Caco-2 (cell line): ENCODE measurements at regions not wholly inside any gene's neighbourhood (a gene's known extent, or its start where the extent isn't known, plus 50 kb on each side); places are given as distances from the start of the nearest gene placed in this dataset.

ENCODE experiments used
- BruUV-seq: library from RNA; stranded (reverse); fragments of 400-500 nt; replicated peaks from 2 replicates; lab custom pipeline; 2021; lab: Mats Ljungman, UMichigan
- CTCF ChIA-PET: fragments of 300-600 bp; sonication (Branson Sonifier 250); formaldehyde crosslinking; loops from one replicate; lab custom pipeline; 2022; ENCODE audit warnings: antibody characterized with exemption; lab: Charles Lee
- POLR2A ChIA-PET: fragments of 300-600 bp; sonication (Branson Sonifier 250); formaldehyde crosslinking; loops from one replicate; lab custom pipeline; 2022; ENCODE audit warnings: antibody characterized with exemption; lab: Charles Lee
- DNase-seq, 2 experiments: peaks; one replicate each; pipeline versions ENCODE4 v3.0.0 to v3.0.0-alpha.2; 2020 to 2022
- H3K27me3 ChIP-seq: replicated peaks from 2 replicates; pipeline ENCODE4 v1.6.0; 2011; ENCODE audit warnings: low read length; ENCODE audit not compliant: control insufficient read depth, insufficient read depth
- H3K36me3 ChIP-seq: 2 replicates; pipeline ENCODE4 v1.5.1; 2011; ENCODE audit warnings: low read length; ENCODE audit not compliant: control insufficient read depth, insufficient read depth
- H3K4me1 ChIP-seq: fragments of 250-450 bp; sonication (Bioruptor Pico); 2 replicates; pipeline ENCODE4 v1.5.1; 2020; ENCODE audit warnings: mild to moderate bottlenecking
- H3K4me3 ChIP-seq: 2 replicates; pipeline ENCODE4 v1.5.1; 2011; ENCODE audit warnings: low read depth, mild to moderate bottlenecking, control low read depth, low read length
- H3K9me3 ChIP-seq: fragments of 250-450 bp; sonication (Bioruptor Pico); 2 replicates; pipeline ENCODE4 v1.5.1; 2020; ENCODE audit warnings: mild to moderate bottlenecking, moderate library complexity
- H3K27ac Mint-ChIP-seq: one replicate; pipeline ENCODE4 v1.8.0; 2022; ENCODE audit warnings: mixed read lengths; ENCODE audit not compliant: unreplicated experiment
- H3K27me3 Mint-ChIP-seq: one replicate; pipeline ENCODE4 v1.8.0; 2022; ENCODE audit warnings: mixed read lengths; ENCODE audit not compliant: insufficient read depth, unreplicated experiment
- H3K36me3 Mint-ChIP-seq: one replicate; pipeline ENCODE4 v1.8.0; 2022; ENCODE audit warnings: mild to moderate bottlenecking, mixed read lengths; ENCODE audit not compliant: insufficient read depth, unreplicated experiment
- H3K4me1 Mint-ChIP-seq: one replicate; pipeline ENCODE4 v1.8.0; 2022; ENCODE audit warnings: low read depth, mixed read lengths; ENCODE audit not compliant: unreplicated experiment
- H3K4me3 Mint-ChIP-seq: one replicate; pipeline ENCODE4 v1.8.0; 2022; ENCODE audit warnings: mild to moderate bottlenecking, moderate library complexity, mixed read lengths; ENCODE audit not compliant: unreplicated experiment
- H3K9me3 Mint-ChIP-seq: one replicate; pipeline ENCODE4 v1.8.0; 2022; ENCODE audit warnings: mixed read lengths; ENCODE audit not compliant: unreplicated experiment
- CTCF ChIP-seq, 2 experiments: fragments of 200-600 bp in 1 of 2; IDR thresholded peaks; 1 replicate in 1 of 2; 2 replicates in 1 of 2; pipeline versions ENCODE4 v1.5.1 to v1.8.0; 2011 to 2022; ENCODE audit warnings: antibody characterized with exemption in 1 of 2, control low read depth in 1 of 2, inconsistent platforms in 1 of 2, low read depth in 1 of 2, low read length in 1 of 2, mild to moderate bottlenecking in 1 of 2, moderate library complexity in 1 of 2; ENCODE audit not compliant: insufficient read depth in 1 of 2, severe bottlenecking in 1 of 2, unreplicated experiment in 1 of 2
- intact Hi-C: fragments of 100-400 bp; cut with micrococcal nuclease; formaldehyde crosslinking; loops from one replicate; pipeline ENCODE4 v1.10.0; 2022; ENCODE audit not compliant: unreplicated experiment

GRCh38 chr10:3666525-3667302 is 118.3 kb downstream of the KLF6 start:
- ChIA-PET CTCF (interaction anchor here (0.6 kb wide), 1 partner anchor 330 kb away, joined by 3 read pairs; no protein-coding TSS in a partner anchor), POLR2A (interaction anchor here (0.5 kb wide), 1 partner anchor 1034 kb away, joined by 4 read pairs; no protein-coding TSS in a partner anchor)
- Mint-ChIP-seq H3K27ac (peak overlapping the region; percentile 96), H3K9me3 (peaks cover 4% of the 10 kb centered on the region), H3K36me3 (no peaks in the 10 kb centered on the region), H3K4me1 (peaks cover 14% of the 10 kb centered on the region), H3K4me3 (no peak overlapping the region), H3K27me3 (no peaks in the 10 kb centered on the region)
- BruUV-seq: no TSS peak
- Histone ChIP-seq H3K9me3 (no peaks in the 10 kb centered on the region), H3K4me1 (peaks cover 24% of the 10 kb centered on the region), H3K4me3 (no peak overlapping the region), H3K36me3 (no peaks in the 10 kb centered on the region), H3K27me3 (no peaks in the 10 kb centered on the region)
- no peak for TF ChIP-seq CTCF (IDR thresholded peaks at IDR 0.05; ENCODE audit: insufficient read depth in 1 of 2, low read depth in 1 of 2, low read length in 1 of 2, severe bottlenecking in 1 of 2, unreplicated experiment in 1 of 2)
- intact Hi-C loops: loop anchor here (5.0 kb wide), 1 partner anchor 111 kb away; no protein-coding TSS in a partner anchor
- no peak for DNase-seq

GRCh38 chr10:3665316-3665908 is 119.6 kb downstream of the KLF6 start:
- POLR2A ChIA-PET: no interaction called here
- Mint-ChIP-seq H3K36me3 (no peaks in the 10 kb centered on the region), H3K4me1 (peaks cover 13% of the 10 kb centered on the region), H3K9me3 (peaks cover 12% of the 10 kb centered on the region), H3K27me3 (no peaks in the 10 kb centered on the region), H3K4me3 (no peak overlapping the region), H3K27ac (no peak overlapping the region)
- no peak for TF ChIP-seq CTCF (IDR thresholded peaks at IDR 0.05; ENCODE audit: insufficient read depth in 1 of 2, low read depth in 1 of 2, low read length in 1 of 2, severe bottlenecking in 1 of 2, unreplicated experiment in 1 of 2)
- Histone ChIP-seq H3K36me3 (no peaks in the 10 kb centered on the region), H3K4me3 (no peak overlapping the region), H3K9me3 (peaks cover 5% of the 10 kb centered on the region; the same call in 1 of the 2 replicates), H3K4me1 (peaks cover 26% of the 10 kb centered on the region), H3K27me3 (no peaks in the 10 kb centered on the region)
- DNase-seq: no peak
- intact Hi-C loops: loop anchor here (5.0 kb wide), 1 partner anchor 112 kb away; no protein-coding TSS in a partner anchor
- CTCF ChIA-PET: no interaction called here
- no TSS peak for BruUV-seq

GRCh38 chr10:3662775-3663174 is 122.2 kb downstream of the KLF6 start:
- TF ChIP-seq CTCF (IDR thresholded peaks at IDR 0.05; ENCODE audit: insufficient read depth in 1 of 2, low read depth in 1 of 2, low read length in 1 of 2, severe bottlenecking in 1 of 2, unreplicated experiment in 1 of 2): no peak
- no TSS peak for BruUV-seq
- no peak overlapping the region for H3K4me3 Mint-ChIP-seq
- H3K9me3 Mint-ChIP-seq: peaks cover 21% of the 10 kb centered on the region
- ChIA-PET CTCF (interaction anchor here (0.6 kb wide), 1 partner anchor 261 kb away, joined by 4 read pairs; no protein-coding TSS in a partner anchor), POLR2A (no interaction called here)
- Histone ChIP-seq H3K27me3 (no peaks in the 10 kb centered on the region), H3K36me3 (no peaks in the 10 kb centered on the region), H3K4me3 (no peak overlapping the region), H3K9me3 (peaks cover 7% of the 10 kb centered on the region; the same call in 1 of the 2 replicates), H3K4me1 (peaks cover 34% of the 10 kb centered on the region)
- peaks cover 12% of the 10 kb centered on the region for H3K4me1 Mint-ChIP-seq
- DNase-seq: no peak
- no peaks in the 10 kb centered on the region for H3K27me3 Mint-ChIP-seq
- peaks cover 6% of the 10 kb centered on the region for H3K36me3 Mint-ChIP-seq
- intact Hi-C loops: no loop called here
- no peak overlapping the region for H3K27ac Mint-ChIP-seq
